Ishikawa (cell line): ENCODE measurements at regions not wholly inside any gene's neighbourhood (a gene's known extent, or its start where the extent isn't known, plus 50 kb on each side); places are given as distances from the start of the nearest gene placed in this dataset.

Experiments
- CEBPB ChIP-seq: IDR thresholded peaks from 2 replicates; pipeline ENCODE4 v1.6.1; 2012
- CREB1 ChIP-seq: IDR thresholded peaks from 2 replicates; pipeline ENCODE4 v1.6.1; 2012; ENCODE audit warnings: low read depth
- EGR1 ChIP-seq: IDR thresholded peaks from 2 replicates; pipeline ENCODE4 v1.6.1; 2012
- EP300 ChIP-seq: IDR thresholded peaks from 2 replicates; pipeline ENCODE4 v1.6.1; 2012; ENCODE audit warnings: borderline replicate concordance
- FOXM1 ChIP-seq: IDR thresholded peaks from 2 replicates; pipeline ENCODE4 v1.6.1; 2012; ENCODE audit warnings: low read depth, borderline replicate concordance
- NFIC ChIP-seq: IDR thresholded peaks from 2 replicates; pipeline ENCODE4 v1.6.1; 2012
- RAD21 ChIP-seq: IDR thresholded peaks from 2 replicates; pipeline ENCODE4 v1.6.1; 2012; ENCODE audit warnings: low read depth
- TAF1 ChIP-seq: IDR thresholded peaks from 2 replicates; pipeline ENCODE4 v1.6.1; 2012; ENCODE audit warnings: low read depth, mild to moderate bottlenecking
- TCF12 ChIP-seq: IDR thresholded peaks from 2 replicates; pipeline ENCODE4 v1.6.1; 2012; ENCODE audit warnings: low read depth
- TEAD4 ChIP-seq: IDR thresholded peaks from 2 replicates; pipeline ENCODE4 v1.6.1; 2012
- YY1 ChIP-seq: IDR thresholded peaks from 2 replicates; pipeline ENCODE4 v1.6.1; 2012; ENCODE audit warnings: low read depth
- ZBTB7A ChIP-seq: IDR thresholded peaks from 2 replicates; pipeline ENCODE4 v1.6.1; 2012; ENCODE audit warnings: low read depth
- TF ChIP-seq, protein P1 (sequence below): IDR thresholded peaks from 2 replicates; pipeline ENCODE4 v1.6.1; 2012; ENCODE audit warnings: low read depth, mild to moderate bottlenecking
- TF ChIP-seq, protein P2 (sequence below): IDR thresholded peaks from 2 replicates; pipeline ENCODE4 v1.6.1; 2012
- TF ChIP-seq, protein P3 (sequence below): IDR thresholded peaks from 2 replicates; pipeline ENCODE4 v1.6.1; 2012

DNA sequence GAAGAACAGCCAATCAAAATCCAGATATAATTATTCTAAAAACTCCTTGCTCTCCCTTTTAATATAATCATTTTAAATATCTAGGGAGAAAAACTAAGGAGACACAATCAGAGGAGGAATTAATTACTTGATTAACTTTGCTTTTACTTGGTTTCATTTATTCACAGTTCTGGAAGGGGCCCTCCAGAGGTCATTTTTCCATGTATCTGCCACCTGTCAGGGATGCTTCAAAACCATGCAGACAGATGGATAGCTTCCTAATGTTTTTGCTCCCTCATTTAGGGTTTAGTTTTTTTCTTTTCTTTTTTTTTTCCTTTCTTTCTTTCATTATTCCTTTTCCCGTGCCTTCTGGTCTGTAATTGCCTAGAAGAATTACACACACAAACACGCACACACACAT is 438.1 kb upstream of the ARPP21 start:
- no peak for TF ChIP-seq NFIC
- no peak for TF ChIP-seq EP300
- TF ChIP-seq, protein P1, sequence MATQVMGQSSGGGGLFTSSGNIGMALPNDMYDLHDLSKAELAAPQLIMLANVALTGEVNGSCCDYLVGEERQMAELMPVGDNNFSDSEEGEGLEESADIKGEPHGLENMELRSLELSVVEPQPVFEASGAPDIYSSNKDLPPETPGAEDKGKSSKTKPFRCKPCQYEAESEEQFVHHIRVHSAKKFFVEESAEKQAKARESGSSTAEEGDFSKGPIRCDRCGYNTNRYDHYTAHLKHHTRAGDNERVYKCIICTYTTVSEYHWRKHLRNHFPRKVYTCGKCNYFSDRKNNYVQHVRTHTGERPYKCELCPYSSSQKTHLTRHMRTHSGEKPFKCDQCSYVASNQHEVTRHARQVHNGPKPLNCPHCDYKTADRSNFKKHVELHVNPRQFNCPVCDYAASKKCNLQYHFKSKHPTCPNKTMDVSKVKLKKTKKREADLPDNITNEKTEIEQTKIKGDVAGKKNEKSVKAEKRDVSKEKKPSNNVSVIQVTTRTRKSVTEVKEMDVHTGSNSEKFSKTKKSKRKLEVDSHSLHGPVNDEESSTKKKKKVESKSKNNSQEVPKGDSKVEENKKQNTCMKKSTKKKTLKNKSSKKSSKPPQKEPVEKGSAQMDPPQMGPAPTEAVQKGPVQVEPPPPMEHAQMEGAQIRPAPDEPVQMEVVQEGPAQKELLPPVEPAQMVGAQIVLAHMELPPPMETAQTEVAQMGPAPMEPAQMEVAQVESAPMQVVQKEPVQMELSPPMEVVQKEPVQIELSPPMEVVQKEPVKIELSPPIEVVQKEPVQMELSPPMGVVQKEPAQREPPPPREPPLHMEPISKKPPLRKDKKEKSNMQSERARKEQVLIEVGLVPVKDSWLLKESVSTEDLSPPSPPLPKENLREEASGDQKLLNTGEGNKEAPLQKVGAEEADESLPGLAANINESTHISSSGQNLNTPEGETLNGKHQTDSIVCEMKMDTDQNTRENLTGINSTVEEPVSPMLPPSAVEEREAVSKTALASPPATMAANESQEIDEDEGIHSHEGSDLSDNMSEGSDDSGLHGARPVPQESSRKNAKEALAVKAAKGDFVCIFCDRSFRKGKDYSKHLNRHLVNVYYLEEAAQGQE = no peak
- no peak for TF ChIP-seq TAF1
- no peak for TF ChIP-seq TCF12

DNA sequence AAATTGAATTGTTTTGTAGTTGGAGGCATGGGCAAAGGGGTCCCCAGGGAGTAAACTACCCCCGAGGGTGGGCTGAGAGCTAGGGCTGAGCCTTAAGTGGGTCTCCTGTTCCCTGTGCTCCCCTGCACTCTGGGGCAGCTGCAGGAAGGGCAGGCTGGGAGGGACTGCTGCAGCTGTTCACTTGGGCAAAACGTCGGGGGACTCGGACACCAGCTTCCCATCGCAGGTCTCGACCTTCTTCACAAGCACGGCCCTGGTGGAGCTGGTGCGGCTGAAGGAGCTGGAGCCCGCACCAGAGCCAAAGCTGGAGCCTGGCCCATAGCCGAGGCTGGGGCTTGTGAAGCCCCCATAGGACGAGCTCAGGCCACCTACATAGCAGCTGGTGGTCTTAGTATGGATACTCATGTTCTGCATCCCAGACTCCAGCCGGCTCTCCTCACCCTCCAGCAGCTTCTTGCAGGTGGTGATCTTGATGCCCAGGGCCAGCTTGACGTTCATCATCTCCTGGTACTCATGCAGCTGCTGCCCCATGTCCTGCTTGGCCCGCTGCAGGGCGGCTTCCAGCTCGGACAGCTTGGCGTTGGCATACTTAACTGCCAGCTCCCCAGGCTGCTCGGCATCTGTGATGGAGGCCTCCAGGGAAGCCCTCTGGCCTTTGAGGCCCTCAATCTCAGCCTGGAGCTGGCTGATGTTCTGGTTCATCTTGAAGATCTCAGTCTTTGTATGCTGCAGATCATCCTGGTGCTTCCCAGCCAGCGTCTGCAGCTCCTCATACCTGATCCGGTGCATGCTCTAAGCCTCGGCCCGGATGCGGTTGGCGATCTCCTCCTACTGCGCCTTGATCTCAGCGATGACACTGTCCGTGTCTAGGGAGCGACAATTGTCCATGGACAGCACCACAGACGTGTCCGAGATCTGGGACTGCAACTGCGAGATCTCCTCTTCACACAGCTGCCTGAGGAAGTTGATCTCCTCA is 423.5 kb upstream of the ARPP21 start:
- no peak for TF ChIP-seq RAD21
- TF ChIP-seq, protein P2, sequence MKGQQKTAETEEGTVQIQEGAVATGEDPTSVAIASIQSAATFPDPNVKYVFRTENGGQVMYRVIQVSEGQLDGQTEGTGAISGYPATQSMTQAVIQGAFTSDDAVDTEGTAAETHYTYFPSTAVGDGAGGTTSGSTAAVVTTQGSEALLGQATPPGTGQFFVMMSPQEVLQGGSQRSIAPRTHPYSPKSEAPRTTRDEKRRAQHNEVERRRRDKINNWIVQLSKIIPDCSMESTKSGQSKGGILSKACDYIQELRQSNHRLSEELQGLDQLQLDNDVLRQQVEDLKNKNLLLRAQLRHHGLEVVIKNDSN = no peak
- no peak for TF ChIP-seq TEAD4
- TF ChIP-seq TCF12 = no peak
- TF ChIP-seq EP300 = no peak
- TF ChIP-seq, protein P3, sequence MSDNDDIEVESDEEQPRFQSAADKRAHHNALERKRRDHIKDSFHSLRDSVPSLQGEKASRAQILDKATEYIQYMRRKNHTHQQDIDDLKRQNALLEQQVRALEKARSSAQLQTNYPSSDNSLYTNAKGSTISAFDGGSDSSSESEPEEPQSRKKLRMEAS = no peak
- TF ChIP-seq CEBPB = no peak
- TF ChIP-seq NFIC = no peak
- TF ChIP-seq EGR1 = no peak
- no peak for TF ChIP-seq FOXM1
- TF ChIP-seq YY1 = no peak
- no peak for TF ChIP-seq CREB1
- TF ChIP-seq TAF1 = no peak
- no peak for TF ChIP-seq ZBTB7A
- TF ChIP-seq, protein P1 = no peak

DNA sequence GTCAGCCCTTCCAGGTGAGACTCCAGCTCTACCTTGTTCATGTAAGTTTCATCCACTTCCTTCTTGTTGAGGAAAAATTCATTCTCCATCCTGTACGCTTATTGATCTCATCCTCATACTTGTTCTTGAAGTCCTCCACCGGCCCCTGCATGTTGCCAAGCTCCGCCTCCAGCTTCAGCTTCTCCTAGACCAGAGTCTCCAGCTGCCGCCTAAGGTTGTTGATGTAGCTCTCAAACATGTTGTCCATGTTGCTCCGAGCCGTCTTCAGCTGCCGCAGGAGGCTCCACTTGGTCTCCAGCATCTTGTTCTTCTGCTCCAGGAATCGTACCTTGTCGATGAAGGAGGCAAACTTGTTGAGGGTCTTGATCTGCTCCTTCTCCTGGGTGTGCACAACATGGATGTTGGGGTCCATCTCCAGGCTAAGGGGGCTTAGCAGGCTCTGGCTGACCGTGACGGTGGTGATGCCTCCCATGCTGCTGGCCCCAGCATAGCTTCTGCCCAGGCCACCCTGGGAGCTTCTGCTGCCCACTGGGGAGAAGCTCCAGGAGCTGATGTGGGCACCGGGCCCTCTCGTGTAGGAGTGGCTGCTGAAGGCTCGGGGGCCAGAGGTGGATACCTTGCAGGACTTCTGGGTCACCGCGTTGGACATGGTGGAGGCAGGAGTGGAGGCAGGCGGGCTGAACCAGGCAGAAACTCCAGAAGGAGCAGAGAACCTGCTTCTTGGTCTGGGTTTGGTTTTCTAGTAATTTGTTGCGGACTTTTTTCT is 422.6 kb upstream of the ARPP21 start:
- TF ChIP-seq CEBPB (no peak), EP300 (no peak), RAD21 (no peak), TCF12 (no peak), CREB1 (no peak), TEAD4 (no peak), EGR1 (no peak), ZBTB7A (no peak), TAF1 (no peak), NFIC (no peak), FOXM1 (no peak), YY1 (no peak)
- TF ChIP-seq, protein P1 = no peak
- TF ChIP-seq, protein P3 = no peak
- TF ChIP-seq, protein P2 = no peak
